Mononuclear cell (primary cell): ENCODE measurements at regions not wholly inside any gene's neighbourhood (a gene's known extent, or its start where the extent isn't known, plus 50 kb on each side); places are given as distances from the start of the nearest gene placed in this dataset.

ENCODE experiments used
- H3K27me3 ChIP-seq: 2 replicates; pipeline ENCODE4 v1.6.0; 2011; ENCODE audit warnings: low read length, control low read depth; ENCODE audit not compliant: insufficient read depth
- H3K4me1 ChIP-seq: 2 replicates; pipeline ENCODE4 v1.5.1; 2011; ENCODE audit warnings: mild to moderate bottlenecking, low read length, control low read depth; ENCODE audit not compliant: insufficient read depth
- H3K4me3 ChIP-seq: 2 replicates; pipeline ENCODE4 v1.5.1; 2011; ENCODE audit warnings: mild to moderate bottlenecking, low read length, moderate library complexity
- H3K9me3 ChIP-seq: 2 replicates; pipeline ENCODE4 v1.5.1; 2011; ENCODE audit warnings: low read depth, mild to moderate bottlenecking, control low read depth, low read length

DNA sequence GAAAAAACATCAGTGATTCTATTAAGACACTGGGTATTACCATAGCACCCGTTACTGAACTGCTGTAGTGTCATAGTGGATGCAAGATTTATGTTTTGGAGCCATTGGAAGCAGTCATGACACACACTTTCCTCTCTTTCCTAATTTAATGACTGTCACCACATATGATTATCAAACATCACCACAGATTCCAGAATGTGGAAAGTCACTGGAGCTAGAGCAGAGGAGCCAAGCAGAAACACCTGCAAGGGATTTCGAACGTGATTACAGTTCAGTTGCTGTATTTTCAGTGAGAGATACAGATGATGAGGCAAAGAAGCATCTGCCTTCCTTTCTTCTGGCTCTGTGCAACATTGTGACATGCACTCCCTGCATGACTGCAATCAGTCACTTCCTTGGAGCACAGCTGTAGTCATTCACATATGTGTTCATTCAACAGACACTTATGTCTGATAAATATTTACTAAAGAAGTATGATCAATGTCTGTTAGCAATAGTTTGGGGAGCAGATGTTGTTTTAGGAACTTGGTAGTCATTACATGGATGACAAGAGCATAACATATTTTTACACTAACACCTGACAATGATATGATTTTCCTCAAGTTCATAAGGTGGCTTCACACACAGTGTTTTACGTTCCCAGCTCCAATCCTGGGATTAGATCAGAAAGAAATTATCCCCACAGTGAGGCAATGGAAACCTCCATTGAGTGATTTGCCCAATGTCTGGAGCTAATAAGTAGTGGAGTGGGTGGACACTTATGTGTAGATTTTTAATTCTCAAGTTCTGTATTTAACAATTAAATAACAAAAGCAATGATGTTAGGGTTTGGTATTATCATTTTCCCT is 416.6 kb downstream of the PLCL1 start:
- no peaks in the 10 kb centered on the region for H3K27me3 ChIP-seq
- no peak overlapping the region for H3K4me3 ChIP-seq
- no peaks in the 10 kb centered on the region for H3K4me1 ChIP-seq
- no peaks in the 10 kb centered on the region for H3K9me3 ChIP-seq

DNA sequence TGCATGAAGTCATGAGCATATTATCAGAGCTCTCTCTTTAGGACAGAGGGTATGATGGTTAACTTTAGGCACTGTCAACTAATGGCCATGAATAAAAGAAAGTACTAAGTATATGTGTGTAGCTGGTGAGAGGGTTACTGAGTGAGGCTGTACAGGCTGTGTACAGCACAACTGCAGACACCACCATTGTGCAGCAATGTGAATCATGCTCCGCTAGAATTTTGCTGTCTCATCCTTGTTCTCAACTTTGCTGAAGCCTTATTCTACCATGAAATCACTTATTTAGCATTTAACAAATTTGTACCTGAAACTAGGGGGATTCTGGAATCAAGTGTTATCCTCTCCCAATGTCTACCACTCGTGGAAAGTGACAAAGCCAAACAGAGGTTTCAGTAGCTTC is 414.9 kb downstream of the PLCL1 start:
- no peaks in the 10 kb centered on the region for H3K9me3 ChIP-seq
- no peaks in the 10 kb centered on the region for H3K4me1 ChIP-seq
- no peaks in the 10 kb centered on the region for H3K27me3 ChIP-seq
- no peak overlapping the region for H3K4me3 ChIP-seq

GRCh38 chr2:198214114-198214596 is 409.8 kb downstream of the PLCL1 start:
- Histone ChIP-seq H3K4me3 (no peak overlapping the region), H3K4me1 (no peaks in the 10 kb centered on the region)

DNA sequence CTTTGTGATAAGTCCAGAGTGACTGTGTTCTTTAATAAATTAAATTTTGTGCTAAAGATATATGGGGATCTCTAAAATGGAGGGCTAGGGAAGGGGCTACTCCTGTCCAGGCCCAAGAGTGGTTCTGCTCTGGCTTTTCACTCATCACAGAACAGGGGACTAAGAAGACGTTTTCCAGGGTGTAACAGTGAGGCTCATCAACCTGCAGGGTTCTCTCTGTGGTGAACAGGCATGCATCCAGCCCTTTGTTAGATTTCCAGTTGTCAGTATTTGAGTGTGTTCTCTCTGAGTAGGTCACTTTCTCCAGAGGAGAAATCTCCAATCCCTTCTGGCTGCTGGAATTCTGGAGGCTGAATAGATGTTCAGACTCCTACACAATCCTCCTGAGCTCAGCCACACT is 408.9 kb downstream of the PLCL1 start:
- Histone ChIP-seq H3K4me3 (no peak overlapping the region), H3K27me3 (no peaks in the 10 kb centered on the region), H3K9me3 (no peaks in the 10 kb centered on the region), H3K4me1 (no peaks in the 10 kb centered on the region)

More at GRCh38 chr2:198214114-198214596, 409.8 kb downstream of the PLCL1 start:
- H3K27me3 ChIP-seq, result no peaks in the 10 kb centered on the region
- H3K9me3 ChIP-seq, result no peaks in the 10 kb centered on the region

- Histone ChIP-seq H3K9me3 (no peaks in the 10 kb centered on the region), H3K4me3 (no peak overlapping the region), H3K4me1 (no peaks in the 10 kb centered on the region), H3K27me3 (no peaks in the 10 kb centered on the region)
Measured at GRCh38 chr2:198211706-198212105, 407.3 kb downstream of the PLCL1 start.

- Histone ChIP-seq H3K27me3 (no peaks in the 10 kb centered on the region), H3K4me3 (no peak overlapping the region), H3K9me3 (no peaks in the 10 kb centered on the region), H3K4me1 (no peaks in the 10 kb centered on the region)
Measured at GRCh38 chr2:198203336-198204069, 399.1 kb downstream of the PLCL1 start.
